ENCODE measurements at regions not wholly inside any gene's neighbourhood (a gene's known extent, or its start where the extent isn't known, plus 50 kb on each side); places are given as distances from the start of the nearest gene placed in this dataset.

DNA sequence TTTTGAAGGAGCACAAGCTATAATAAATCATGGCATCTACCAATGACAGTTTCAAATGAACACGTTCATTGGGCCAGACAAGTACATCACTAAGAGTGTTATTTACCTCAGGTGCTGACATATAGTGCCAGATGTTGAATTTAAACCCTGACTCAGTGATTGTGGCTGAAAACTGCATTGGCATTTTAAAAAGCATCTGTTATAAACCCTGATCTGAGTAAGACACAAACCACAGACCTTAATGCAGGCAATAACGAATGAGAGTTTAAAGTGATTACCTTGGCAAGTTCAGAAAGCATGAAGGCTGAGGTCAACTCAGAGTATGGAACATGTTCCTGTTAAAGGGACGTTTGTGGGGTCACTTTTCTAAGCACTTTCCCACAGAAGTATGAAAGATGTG, 865.1 kb upstream of the TMPRSS15 start:
- no TSS peak for BruUV-seq (replicated peaks)
- Histone ChIP-seq H3K9ac (ENCODE audit: insufficient read depth in 1 of 2, low read depth in 2 of 2, low read length in 2 of 2) (no peak overlapping the region), H3K4me1 (replicated peaks in 1 of 2; ENCODE audit: control insufficient read depth in 2 of 2, insufficient read depth in 2 of 2, low read length in 2 of 2) (no peaks in the 10 kb centered on the region), H3K9me3 (replicated peaks; ENCODE audit: control insufficient read depth, insufficient read depth, low read depth, low read length) (no peaks in the 10 kb centered on the region), H2AFZ (ENCODE audit: low read depth, low read length) (no peak overlapping the region), H4K20me1 (replicated peaks; ENCODE audit: control insufficient read depth, insufficient read depth, low read length) (no peaks in the 10 kb centered on the region), H3K27me3 (ENCODE audit: control insufficient read depth in 2 of 2, insufficient read depth in 2 of 2, low read length in 2 of 2) (no peaks in the 10 kb centered on the region), H3K79me2 (ENCODE audit: control insufficient read depth, insufficient read depth, low read length) (no peaks in the 10 kb centered on the region), H3K4me2 (ENCODE audit: insufficient read depth, low read length) (no peak overlapping the region), H3K4me3 (no peak overlapping the region), H3K27ac (ENCODE audit: extremely low read depth, low read depth, low read length) (no peak overlapping the region), H3K9me1 (ENCODE audit: control insufficient read depth, insufficient read depth, low read length) (no peaks in the 10 kb centered on the region), H3K36me3 (ENCODE audit: control insufficient read depth, insufficient read depth, low read length) (no peaks in the 10 kb centered on the region)
- WGBS (ENCODE audit: insufficient coverage, low coverage, missing lambda C conversion rate): 5% methylated on average over 3 of the region's 3 CpGs
- ATAC-seq (no peak), FAIRE-seq (no peak), DNase-seq (ENCODE audit: extremely low read depth in 1 of 4, low spot score in 3 of 4) (no peak)
- POLR2A ChIA-PET: no interaction called here
- intact Hi-C loops (cut with micrococcal nuclease): no loop called here
- CTCF ChIA-PET (ENCODE audit: low intra/inter-chr PET ratio): no interaction called here
- TF ChIP-seq HNRNPK (IDR thresholded peaks at IDR 0.05; ENCODE audit: low read depth, low read length, poor library complexity, severe bottlenecking) (no peak), ZNF75A (CRISPR knock-in tag; IDR thresholded peaks at IDR 0.05) (no peak), PCBP1 (IDR thresholded peaks at IDR 0.05; ENCODE audit: low read depth, low read length, poor library complexity, severe bottlenecking) (no peak)
- in situ Hi-C loops (cut with MboI): no loop called here

DNA sequence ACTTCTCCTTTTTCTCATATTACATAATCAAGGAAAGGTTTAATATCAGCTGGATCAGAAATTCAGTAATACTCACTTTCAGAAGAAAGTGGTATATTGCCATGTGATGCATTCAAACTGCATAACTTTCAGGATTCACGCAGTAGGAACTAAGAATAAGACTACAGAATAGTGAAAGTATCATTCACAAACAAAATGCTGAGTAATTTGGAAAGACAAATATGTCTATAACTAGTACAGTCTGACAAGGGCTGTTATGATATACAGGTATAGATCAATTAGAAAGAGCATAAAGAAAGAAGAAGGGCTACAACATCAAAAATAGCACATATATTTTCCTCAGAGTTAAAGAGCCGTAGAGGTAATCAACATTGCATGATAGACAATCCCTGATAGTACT, 871.5 kb upstream of the TMPRSS15 start:
- FAIRE-seq (no peak), ATAC-seq (no peak), DNase-seq (ENCODE audit: extremely low read depth in 1 of 4, low spot score in 3 of 4) (no peak)
- Histone ChIP-seq H3K9me3 (replicated peaks; ENCODE audit: control insufficient read depth, insufficient read depth, low read depth, low read length) (no peaks in the 10 kb centered on the region), H3K4me1 (replicated peaks in 1 of 2; ENCODE audit: control insufficient read depth in 2 of 2, insufficient read depth in 2 of 2, low read length in 2 of 2) (no peaks in the 10 kb centered on the region), H3K9me1 (ENCODE audit: control insufficient read depth, insufficient read depth, low read length) (no peaks in the 10 kb centered on the region), H4K20me1 (replicated peaks; ENCODE audit: control insufficient read depth, insufficient read depth, low read length) (no peaks in the 10 kb centered on the region), H3K4me3 (no peak overlapping the region), H3K79me2 (ENCODE audit: control insufficient read depth, insufficient read depth, low read length) (no peaks in the 10 kb centered on the region), H3K27me3 (ENCODE audit: control insufficient read depth in 2 of 2, insufficient read depth in 2 of 2, low read length in 2 of 2) (no peaks in the 10 kb centered on the region), H3K36me3 (ENCODE audit: control insufficient read depth, insufficient read depth, low read length) (no peaks in the 10 kb centered on the region), H2AFZ (ENCODE audit: low read depth, low read length) (no peak overlapping the region), H3K9ac (ENCODE audit: insufficient read depth in 1 of 2, low read depth in 2 of 2, low read length in 2 of 2) (no peak overlapping the region), H3K27ac (ENCODE audit: extremely low read depth, low read depth, low read length) (no peak overlapping the region), H3K4me2 (ENCODE audit: insufficient read depth, low read length) (no peak overlapping the region)
- intact Hi-C loops (cut with micrococcal nuclease): no loop called here
- ChIA-PET CTCF (ENCODE audit: low intra/inter-chr PET ratio) (no interaction called here), POLR2A (no interaction called here)
- in situ Hi-C loops (cut with MboI): no loop called here
- WGBS (ENCODE audit: insufficient coverage, low coverage, missing lambda C conversion rate): 34% methylated on average over 2 of the region's 2 CpGs
- no TSS peak for BruUV-seq (replicated peaks)
- TF ChIP-seq TEAD1 (CRISPR knock-in tag; IDR thresholded peaks at IDR 0.05) (no peak), NCOA2 (IDR thresholded peaks at IDR 0.05; ENCODE audit: partially characterized antibody in 2 of 2) (no peak), KAT8 (IDR thresholded peaks at IDR 0.05; ENCODE audit: low read depth) (no peak)
- TF ChIP-seq, protein P1, sequence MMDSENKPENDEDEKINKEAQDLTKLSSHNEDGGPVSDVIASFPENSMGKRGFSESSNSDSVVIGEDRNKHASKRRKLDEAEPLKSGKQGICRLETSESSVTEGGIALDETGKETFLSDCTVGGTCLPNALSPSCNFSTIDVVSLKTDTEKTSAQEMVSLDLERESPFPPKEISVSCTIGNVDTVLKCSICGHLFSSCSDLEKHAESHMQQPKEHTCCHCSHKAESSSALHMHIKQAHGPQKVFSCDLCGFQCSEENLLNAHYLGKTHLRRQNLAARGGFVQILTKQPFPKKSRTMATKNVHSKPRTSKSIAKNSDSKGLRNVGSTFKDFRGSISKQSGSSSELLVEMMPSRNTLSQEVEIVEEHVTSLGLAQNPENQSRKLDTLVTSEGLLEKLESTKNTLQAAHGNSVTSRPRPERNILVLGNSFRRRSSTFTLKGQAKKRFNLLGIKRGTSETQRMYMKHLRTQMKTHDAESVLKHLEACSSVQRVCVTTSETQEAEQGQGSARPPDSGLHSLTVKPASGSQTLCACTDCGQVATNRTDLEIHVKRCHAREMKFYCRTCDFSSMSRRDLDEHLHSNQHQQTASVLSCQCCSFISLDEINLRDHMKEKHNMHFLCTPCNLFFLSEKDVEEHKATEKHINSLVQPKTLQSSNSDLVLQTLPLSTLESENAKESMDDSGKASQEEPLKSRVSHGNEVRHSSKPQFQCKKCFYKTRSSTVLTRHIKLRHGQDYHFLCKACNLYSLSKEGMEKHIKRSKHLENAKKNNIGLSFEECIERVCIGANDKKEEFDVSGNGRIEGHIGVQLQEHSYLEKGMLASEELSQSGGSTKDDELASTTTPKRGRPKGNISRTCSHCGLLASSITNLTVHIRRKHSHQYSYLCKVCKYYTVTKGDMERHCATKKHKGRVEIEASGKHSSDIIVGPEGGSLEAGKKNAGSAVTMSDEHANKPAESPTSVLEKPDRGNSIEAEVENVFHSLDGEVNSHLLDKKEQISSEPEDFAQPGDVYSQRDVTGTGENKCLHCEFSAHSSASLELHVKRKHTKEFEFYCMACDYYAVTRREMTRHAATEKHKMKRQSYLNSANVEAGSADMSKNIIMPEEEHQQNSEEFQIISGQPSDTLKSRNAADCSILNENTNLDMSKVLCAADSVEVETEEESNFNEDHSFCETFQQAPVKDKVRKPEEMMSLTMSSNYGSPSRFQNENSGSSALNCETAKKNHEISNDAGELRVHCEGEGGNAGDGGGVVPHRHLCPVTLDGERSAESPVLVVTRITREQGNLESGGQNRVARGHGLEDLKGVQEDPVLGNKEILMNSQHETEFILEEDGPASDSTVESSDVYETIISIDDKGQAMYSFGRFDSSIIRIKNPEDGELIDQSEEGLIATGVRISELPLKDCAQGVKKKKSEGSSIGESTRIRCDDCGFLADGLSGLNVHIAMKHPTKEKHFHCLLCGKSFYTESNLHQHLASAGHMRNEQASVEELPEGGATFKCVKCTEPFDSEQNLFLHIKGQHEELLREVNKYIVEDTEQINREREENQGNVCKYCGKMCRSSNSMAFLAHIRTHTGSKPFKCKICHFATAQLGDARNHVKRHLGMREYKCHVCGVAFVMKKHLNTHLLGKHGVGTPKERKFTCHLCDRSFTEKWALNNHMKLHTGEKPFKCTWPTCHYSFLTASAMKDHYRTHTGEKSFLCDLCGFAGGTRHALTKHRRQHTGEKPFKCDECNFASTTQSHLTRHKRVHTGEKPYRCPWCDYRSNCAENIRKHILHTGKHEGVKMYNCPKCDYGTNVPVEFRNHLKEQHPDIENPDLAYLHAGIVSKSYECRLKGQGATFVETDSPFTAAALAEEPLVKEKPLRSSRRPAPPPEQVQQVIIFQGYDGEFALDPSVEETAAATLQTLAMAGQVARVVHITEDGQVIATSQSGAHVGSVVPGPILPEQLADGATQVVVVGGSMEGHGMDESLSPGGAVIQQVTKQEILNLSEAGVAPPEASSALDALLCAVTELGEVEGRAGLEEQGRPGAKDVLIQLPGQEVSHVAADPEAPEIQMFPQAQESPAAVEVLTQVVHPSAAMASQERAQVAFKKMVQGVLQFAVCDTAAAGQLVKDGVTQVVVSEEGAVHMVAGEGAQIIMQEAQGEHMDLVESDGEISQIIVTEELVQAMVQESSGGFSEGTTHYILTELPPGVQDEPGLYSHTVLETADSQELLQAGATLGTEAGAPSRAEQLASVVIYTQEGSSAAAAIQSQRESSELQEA (IDR thresholded peaks at IDR 0.05; ENCODE audit: low read depth): no peak

All from K562 (cell line).